Stimulated activated CD4-positive, alpha-beta T cell treated with anti-CD3 and anti-CD28 coated beads, Interleukin-1b, Interleukin-23, amount 100 ng/mL, for 24 hours (primary cell): ENCODE measurements at regions not wholly inside any gene's neighbourhood (a gene's known extent, or its start where the extent isn't known, plus 50 kb on each side); places are given as distances from the start of the nearest gene placed in this dataset.
"Not testable (repeated sequence)": the region's sequence is repeated elsewhere in the genome, so short reads cannot be mapped to it uniquely, and the experiment has no call there.

ENCODE experiments used
- DNase-seq, 4 experiments: peaks; one replicate each; pipeline ENCODE4 v3.0.0-alpha.2; 2020; ENCODE audit warnings: low read depth in 4 of 4, low spot score in 1 of 4

- no peak for DNase-seq
Measured at GRCh38 chr6:16040628-16040974, 88.3 kb upstream of the MYLIP start.

GRCh38 chr6:16039892-16040627 lies 88.8 kb upstream of the MYLIP start:
- DNase-seq = not testable (repeated sequence)

- no peak for DNase-seq
Measured at GRCh38 chr6:16038938-16039337, 89.9 kb upstream of the MYLIP start.

- no peak for DNase-seq
Measured at GRCh38 chr6:16035488-16036080, 93.3 kb upstream of the MYLIP start.

GRCh38 chr6:16033214-16033613 lies 95.7 kb upstream of the MYLIP start:
- DNase-seq = no peak

- no peak for DNase-seq
Measured at GRCh38 chr6:16031278-16031981, 97.5 kb upstream of the MYLIP start.

GRCh38 chr6:16028966-16029365 lies 99.9 kb upstream of the MYLIP start:
- DNase-seq = no peak

- no peak for DNase-seq
Measured at GRCh38 chr6:16020259-16020658, 108.6 kb upstream of the MYLIP start.

GRCh38 chr6:16019462-16019861 lies 109.4 kb upstream of the MYLIP start:
- no peak for DNase-seq

GRCh38 chr6:16018626-16019025 lies 110.3 kb upstream of the MYLIP start:
- DNase-seq = no peak

- not testable (repeated sequence) for DNase-seq
Measured at GRCh38 chr6:16014325-16014724, 114.6 kb upstream of the MYLIP start.

GRCh38 chr6:16007146-16007545 lies 121.7 kb upstream of the MYLIP start:
- no peak for DNase-seq

GRCh38 chr6:16006681-16007080 lies 122.2 kb upstream of the MYLIP start:
- no peak for DNase-seq

- no peak for DNase-seq
Measured at GRCh38 chr6:16004934-16005679, 123.8 kb upstream of the MYLIP start.

- DNase-seq = no peak
Measured at GRCh38 chr6:16003197-16003491, 125.7 kb upstream of the MYLIP start.

- no peak for DNase-seq
Measured at GRCh38 chr6:16002332-16003196, 126.3 kb upstream of the MYLIP start.

- DNase-seq = no peak
Measured at GRCh38 chr6:16001158-16001557, 127.7 kb upstream of the MYLIP start.

- DNase-seq = no peak
Measured at GRCh38 chr6:15999201-15999600, 129.7 kb upstream of the MYLIP start.

- no peak for DNase-seq
Measured at GRCh38 chr6:15997586-15998388, 131.1 kb upstream of the MYLIP start.

GRCh38 chr6:15996030-15996429 lies 132.9 kb upstream of the MYLIP start:
- DNase-seq = no peak
